Stimulated activated CD4-positive, alpha-beta T cell treated with anti-CD3 and anti-CD28 coated beads, Interleukin-2, amount 100 ng/mL, for 4 hours (primary cell): ENCODE measurements at regions not wholly inside any gene's neighbourhood (a gene's known extent, or its start where the extent isn't known, plus 50 kb on each side); places are given as distances from the start of the nearest gene placed in this dataset.
"Not testable (repeated sequence)": the region's sequence is repeated elsewhere in the genome, so short reads cannot be mapped to it uniquely, and the experiment has no call there.

Experiments
- DNase-seq: peaks from one replicate; pipeline ENCODE4 v3.0.0-alpha.2; 2020; ENCODE audit warnings: low read depth

- no peak for DNase-seq
Observed at GRCh38 chr6:167662075-167662880, 164.4 kb upstream of the AFDN start.

DNA sequence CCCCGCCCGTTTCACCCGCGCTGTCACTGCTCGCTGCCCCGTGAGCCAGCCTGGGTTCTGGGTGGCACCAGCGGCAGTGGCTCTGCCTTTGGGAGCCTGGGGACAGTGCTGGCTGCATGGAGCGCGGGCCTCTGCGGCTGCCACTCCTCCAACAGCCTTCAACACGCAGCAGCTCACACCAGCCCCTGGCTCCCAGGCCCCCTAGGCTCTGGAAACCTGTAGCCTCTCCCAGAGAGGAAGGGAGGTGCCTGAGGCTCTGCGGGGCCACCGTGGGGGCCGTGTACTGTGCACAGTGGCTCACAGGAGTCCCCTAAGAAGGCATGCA is 163.9 kb upstream of the AFDN start:
- DNase-seq, result no peak

- no peak for DNase-seq
Observed at GRCh38 chr6:167663316-167663715, 163.4 kb upstream of the AFDN start.

DNA sequence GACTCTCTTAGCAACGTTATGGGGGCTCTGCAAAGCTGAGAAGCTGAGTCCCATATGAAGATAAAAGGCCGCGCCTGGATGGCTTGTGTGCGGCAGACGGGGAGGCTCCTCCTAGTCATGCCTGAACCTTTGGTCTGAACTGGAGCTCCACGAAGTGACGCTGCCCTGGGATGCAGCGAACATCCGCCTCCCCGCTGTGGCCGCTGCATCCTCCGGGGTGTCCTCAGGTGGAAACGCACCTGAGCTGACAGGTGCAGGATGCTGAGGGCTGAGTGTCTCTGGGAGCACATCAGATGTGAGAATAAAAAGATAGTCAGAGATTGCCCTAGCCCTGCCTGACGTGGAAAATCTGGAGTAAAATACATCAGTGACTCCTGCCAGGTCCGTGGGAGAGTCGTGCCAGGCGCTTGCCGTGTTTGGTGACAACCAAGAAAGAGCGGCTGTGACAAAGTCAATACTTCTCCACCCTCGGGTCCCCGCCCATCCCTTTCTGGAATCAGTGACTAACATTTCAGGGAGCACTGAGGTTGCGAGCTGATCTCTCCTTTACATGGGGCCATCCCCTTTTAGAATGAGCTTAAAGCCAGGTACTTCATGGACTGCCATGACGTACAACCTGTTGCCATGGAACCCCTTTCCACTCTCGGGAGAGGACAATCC is 162.8 kb upstream of the AFDN start:
- DNase-seq, result no peak

GRCh38 chr6:167664678-167665660 is 161.7 kb upstream of the AFDN start:
- DNase-seq, result no peak

- no peak for DNase-seq
Observed at GRCh38 chr6:167665698-167666330, 160.9 kb upstream of the AFDN start.

DNA sequence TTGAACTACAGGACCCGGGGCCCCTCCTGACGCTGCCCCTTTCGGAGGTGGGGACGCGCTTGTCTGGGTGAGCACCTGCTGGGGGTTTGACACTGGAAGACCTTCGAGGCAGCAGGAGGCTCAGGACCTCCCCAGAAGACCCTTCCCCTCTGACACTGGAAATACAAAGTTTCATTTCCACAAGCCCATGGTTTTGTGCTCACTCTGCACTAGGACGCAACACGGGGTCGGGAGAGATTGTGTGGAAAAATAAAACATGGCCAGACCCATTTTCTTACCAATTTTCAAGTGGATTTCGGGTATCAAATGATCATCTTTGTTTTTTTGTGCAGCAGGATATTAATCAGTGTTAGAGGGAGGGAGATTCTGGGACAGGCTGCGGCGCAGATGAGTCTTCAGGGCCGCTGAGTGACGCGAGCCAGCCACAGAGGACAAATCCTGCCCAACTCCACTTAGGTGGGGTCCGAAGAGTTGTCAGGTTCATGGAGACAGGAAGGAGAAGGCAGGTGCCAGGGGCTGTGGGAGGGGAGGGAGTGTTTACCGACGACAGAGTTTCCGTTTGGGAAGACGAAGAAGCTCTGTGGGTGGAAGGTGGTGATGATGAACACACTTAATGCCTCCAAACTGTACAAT is 160.0 kb upstream of the AFDN start:
- DNase-seq, result no peak

GRCh38 chr6:167667204-167668018 is 159.3 kb upstream of the AFDN start:
- no peak for DNase-seq

DNA sequence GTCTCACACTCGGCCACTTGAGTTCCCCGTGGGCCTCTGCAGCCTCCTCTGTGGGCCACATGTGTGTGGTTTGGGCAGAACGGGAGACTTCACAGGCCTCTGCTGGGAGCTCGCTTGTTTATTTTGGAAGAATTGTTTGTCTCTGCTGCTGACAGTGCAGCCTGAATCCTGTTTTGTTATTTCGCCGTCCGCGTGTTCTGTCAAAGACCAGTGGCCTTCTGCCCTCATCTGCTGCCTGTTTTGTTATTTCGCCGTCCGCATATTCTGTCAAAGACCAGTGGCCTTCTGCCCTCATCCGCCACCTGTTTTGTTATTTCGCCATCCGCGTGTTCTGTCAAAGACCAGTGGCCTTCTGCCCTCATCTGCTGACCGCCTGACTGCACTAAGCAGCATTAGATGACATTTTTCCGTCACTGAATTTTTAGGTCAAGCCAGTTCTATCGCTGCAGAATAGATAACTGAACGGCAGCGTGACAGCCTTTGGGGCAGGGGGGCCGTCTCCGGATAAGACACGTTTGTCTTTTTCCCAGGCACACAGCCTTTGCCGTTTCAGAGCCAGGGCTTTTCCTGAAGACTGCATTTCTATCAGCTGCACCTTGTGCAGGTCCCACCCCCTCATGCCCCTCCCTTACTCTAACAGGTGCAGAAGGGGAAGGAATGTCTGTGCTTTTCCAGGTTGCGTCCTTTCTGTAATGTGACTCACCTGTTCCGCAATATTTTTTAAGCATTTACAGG is 158.5 kb upstream of the AFDN start:
- no peak for DNase-seq

- DNase-seq, result no peak
Observed at GRCh38 chr6:167668754-167669552, 157.8 kb upstream of the AFDN start.

DNA sequence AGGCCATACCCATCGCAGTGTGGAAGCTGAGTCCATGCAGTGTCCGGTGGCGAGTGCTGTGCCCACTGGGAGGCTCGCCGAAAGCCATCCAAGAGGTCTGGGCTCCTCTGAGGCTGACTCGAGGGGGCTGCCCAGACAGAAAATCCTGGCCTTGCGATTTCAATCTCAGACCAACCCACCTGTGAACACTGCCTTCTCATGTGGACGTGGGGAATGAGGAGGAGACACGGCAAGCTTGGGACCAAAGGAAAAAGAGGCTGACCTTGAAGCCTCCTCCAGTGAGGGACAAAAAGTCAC is 157.2 kb upstream of the AFDN start:
- DNase-seq, result no peak

GRCh38 chr6:167669870-167670802 is 156.6 kb upstream of the AFDN start:
- DNase-seq, result no peak

DNA sequence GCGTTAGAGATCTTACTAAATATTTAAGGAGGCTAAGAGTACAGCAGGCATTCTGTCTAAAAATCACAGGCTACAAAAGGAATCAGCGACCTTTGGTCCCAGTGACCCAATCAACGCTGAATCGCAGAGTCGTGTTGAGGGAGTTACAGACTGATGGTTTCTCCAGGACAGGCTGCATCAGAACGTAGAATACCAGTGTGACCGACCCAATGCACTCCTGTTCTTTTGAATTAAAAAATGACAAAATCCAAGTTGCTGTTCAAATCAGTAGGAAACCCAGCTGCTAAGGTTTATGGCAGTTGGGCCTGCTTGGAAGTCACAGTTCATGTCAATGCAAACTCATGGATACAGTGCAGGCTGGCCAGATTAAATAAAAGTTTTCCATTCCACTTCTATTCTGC is 155.8 kb upstream of the AFDN start:
- DNase-seq, result no peak

GRCh38 chr6:167671379-167671976 is 155.2 kb upstream of the AFDN start:
- not testable (repeated sequence) for DNase-seq

GRCh38 chr6:167671977-167672687 is 154.6 kb upstream of the AFDN start:
- DNase-seq, result no peak

GRCh38 chr6:167672738-167673137 is 154.0 kb upstream of the AFDN start:
- no peak for DNase-seq

GRCh38 chr6:167673946-167674345 is 152.8 kb upstream of the AFDN start:
- DNase-seq, result no peak
